CD4-positive, alpha-beta T cell treated with Interleukin-6 at 100 ng/mL for 8 hours (primary cell): ENCODE measurements at regions not wholly inside any gene's neighbourhood (a gene's known extent, or its start where the extent isn't known, plus 50 kb on each side); places are given as distances from the start of the nearest gene placed in this dataset.
"Not testable (repeated sequence)": the region's sequence is repeated elsewhere in the genome, so short reads cannot be mapped to it uniquely, and the experiment has no call there.

Experiments
- DNase-seq: peaks from one replicate; pipeline ENCODE4 v3.0.0-alpha.2; 2020; ENCODE audit warnings: mixed read lengths, low spot score

DNA sequence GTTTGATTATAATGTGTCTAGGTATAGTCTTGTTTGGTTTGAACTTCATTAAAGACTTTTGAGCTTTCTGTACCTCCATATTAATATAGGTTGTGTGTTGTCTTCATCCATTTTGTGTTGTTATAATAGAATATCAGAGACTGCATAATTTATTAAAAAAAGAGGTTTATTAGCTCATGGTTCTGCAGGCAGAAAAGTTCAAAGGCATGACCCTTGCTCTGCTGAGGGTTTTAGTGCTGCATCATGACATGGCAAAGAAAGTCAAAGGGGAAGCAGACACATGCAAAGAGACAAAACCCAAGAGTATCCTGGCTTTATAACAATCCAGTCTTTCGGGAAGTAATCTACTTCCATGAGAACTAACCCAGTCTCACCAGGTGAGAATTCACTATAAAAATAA, 358.2 kb downstream of the EDEM1 start:
- DNase-seq = no peak

DNA sequence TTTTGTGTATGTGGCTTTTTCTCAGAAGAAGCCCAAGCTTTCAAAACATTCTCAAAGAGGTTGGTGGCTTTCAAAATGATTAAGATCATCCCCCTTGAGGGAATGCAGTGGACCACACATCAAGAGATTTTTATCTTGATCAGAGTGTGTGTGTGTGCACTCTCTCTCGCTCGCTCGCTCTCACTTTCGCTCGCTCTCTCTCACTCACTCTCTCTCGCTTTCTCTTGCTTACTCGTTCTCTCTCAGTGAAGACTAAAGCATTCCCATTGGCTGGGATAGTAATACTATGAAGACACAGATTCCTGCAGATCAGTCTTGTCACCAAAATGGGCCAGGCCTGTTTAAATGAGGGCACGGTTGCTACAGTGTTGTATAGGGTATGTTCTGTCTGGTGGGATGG, 365.7 kb downstream of the EDEM1 start:
- DNase-seq = no peak

DNA sequence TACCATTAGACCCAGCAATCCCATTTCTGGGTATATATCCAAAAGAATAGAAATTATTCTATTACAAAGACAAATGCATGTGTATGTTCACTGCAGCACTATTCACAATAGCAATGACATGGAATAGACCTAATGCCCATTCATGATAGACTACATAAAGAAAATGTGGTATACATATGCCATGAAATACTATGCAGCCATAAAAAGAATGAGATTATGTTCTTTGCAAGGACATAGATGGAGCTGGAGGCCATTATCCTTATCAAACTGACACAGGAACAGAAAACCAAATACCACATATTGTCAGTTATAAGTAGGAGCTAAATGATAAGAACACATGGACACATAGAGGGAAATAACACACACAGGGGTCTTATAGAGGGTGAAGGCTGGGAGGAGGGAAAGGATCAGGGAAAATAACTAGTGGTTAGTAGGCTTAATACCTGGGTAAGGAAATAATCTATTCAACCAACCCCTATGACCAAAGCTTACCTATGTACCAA, 366.8 kb downstream of the EDEM1 start:
- no peak for DNase-seq

DNA sequence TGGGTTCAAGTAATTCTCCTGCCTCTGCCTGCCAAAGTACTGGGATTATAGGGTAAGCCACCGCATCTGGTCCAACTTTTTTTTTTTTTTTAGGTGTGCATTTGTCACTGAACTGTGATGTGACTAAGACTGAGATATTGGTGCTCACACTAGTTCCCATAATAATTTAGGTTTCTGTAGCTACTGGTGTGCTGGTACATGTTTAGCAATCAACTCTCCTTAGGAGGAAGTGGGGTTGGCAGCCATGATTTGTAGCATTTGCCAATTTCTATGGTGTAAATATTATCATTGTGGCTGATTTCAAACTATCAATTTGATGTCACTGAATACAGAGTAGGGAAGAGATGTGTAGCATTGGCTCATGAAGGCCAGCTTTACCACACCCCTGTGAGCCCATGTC, 372.7 kb downstream of the EDEM1 start:
- no peak for DNase-seq

DNA sequence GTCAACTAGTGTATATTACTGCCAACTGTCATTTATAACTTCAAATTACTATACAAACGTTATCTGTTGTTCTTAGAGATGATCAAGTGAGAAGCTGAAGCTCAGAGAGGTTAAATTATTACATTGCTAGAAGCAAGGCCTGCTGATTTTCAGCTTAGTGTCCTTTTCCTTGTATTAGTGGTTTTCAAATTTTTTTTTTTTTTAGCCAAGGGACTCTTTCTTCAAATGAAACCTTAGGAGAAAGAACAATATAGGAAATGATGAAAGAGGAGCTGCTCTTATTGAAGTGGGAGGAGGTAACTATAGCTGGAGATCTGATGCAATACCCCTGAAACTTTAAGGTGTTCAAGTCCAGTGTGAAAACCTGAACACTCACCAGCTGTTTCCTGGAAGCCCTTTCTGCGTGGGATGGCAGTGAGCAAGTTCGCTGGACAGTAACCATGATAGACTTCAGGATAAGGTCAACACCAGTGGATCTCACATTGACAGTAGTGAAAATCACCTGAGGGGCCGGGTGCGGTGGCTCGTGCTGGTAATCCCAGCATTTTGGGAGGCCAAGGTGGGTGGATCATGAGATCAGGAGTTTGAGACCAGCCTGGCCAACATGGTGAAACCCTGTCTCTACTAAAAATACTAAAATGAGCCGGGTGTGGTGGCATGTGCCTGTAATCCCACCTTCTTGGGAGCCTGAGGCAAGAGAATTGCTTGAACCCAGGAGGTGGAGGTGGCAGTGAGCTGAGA, 376.2 kb downstream of the EDEM1 start:
- DNase-seq = no peak

DNA sequence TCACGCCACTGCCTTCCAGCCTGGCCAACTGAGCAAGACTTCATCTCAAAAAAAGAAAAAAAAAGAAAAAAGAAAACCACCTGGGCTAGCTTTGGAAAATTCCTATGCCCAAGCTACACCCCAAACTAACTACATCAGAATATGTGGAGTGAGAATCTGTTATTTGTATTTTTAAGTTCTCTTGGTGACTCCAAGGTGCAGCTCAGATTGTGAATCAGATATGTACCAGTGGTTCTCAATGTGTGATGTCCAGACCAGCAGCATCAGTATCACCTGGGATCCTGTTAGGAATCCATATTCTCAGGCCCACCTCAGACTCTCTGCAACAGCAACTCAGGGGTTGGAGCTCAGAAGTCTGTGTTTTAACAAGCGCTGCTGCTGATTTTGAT, 376.8 kb downstream of the EDEM1 start:
- no peak for DNase-seq

DNA sequence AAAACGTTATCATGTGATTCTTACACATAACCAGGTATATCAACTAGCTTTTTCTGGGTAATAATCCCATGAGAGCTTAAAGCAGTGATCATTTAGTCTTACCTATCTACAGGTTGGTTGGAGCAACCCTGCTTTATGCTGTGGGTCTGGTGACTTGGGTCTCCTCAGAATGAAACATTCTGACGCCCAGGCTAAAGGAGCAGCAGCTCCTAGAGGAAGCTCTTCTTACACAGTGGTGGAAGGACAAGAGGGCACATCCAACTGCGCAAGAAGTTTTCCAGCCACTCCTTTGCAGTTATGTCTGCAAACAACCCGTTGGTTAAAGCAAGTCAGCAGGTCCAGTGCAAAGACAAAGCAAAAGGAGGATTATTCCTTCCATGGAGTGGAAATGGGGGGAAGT, 377.5 kb downstream of the EDEM1 start:
- DNase-seq = no peak

DNA sequence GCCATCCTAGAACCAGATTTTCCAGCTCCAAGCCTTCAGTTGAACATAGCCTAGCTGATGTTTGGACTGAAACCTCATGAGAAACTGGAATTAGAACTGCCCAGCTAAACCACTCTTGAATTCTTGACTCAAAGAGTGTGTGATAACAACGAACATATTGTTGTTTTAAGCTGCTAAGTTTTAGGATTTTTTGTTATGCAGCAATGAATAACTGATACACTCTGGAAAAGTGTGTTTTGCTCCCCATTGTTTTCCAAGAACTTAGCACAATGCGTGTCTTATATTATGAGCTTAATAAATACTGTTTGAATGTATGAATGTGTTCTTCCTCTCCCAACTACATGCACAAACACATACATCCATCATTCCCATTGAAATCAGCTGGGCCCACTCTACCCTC, 379.6 kb downstream of the EDEM1 start:
- DNase-seq = no peak

DNA sequence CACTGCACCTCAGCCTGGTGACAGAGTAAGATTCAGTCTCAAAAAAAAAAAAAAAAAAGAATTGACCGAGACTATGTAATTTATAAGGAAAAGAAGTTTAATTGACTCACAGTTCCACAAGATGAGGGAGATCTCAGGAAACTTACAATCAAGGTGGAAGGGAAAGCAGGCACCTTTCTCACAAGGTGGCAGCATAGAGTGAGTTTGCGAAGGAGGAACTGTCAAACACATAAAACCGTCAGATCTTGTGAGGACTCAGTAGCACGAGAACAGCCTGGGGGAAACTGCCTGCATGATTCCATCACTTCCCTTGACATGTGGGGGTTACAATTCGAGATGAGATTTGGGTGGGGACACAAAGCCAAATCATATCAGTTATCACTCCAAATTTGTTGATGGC, 380.9 kb downstream of the EDEM1 start:
- DNase-seq = no peak

DNA sequence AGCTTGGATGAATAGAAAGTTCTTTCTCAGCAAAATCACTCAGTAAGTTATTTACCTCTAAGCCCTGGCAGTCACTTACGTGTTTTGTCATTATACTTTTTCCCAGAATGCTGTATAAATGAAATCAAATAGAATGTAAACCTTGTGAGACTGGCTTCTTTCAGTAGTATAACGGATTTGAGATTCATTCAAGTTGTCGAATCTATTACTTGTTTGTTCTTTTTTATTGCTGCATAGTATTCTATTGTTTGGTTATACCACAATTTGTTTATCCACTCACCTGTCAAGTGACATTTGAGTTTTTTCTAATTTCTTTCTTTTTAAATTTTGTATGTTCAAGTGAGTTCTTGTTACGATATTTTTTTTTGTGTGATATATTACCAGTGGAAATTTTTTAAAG, 381.6 kb downstream of the EDEM1 start:
- DNase-seq = no peak

DNA sequence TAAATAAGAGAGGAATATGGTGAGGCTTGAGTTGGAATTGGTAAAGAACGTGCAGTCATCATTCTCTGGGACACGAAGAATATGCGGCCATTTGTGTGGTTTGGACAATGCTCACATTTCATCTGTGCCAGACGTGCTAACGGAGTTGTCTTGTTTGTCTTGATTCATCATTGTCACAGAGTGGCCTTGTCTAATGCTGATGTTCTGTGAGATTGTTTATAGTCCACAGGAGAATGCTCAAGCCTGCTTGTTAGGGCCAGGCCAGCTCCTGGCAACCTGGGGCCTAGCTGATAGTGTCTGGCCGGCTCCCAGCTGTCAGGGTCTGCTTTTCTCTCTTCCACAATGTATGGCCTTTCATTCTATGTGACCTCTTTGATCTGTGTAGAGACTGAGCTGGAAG, 384.7 kb downstream of the EDEM1 start:
- DNase-seq = no peak

DNA sequence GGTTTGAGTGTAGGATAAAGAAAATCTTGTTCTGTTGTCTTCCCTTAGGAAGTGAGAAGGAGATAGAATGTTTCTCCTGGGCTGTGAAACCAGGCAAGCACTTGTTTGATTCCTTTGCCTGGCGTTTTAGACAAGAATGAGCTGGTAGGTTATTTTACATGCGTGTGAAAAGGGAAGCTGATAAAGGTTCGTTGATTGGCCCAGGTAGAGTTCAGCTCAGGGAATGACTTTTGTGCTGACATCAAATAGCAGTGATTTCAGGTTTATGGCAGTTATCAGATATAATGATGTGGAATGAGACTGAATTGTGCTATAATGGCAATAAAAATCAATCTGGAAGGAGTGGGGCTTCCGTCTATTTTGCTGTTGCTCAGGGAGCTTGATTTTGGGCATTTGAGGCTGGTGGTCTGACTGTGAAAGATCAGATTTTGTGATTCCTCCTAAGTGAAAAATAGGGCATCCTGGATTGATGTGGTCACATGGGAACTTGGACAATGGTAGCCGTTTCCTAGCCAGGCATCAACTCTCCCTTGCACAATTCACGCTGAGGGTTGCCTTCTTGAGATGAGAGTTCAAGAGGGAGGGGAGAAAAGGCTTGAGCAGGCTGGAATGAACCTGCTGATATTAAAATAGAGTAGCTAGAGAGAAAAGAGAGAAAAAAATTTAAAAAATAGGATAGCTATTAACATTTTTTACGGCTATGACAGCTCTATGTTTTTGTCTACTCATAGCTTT, 388.9 kb downstream of the EDEM1 start:
- DNase-seq = no peak

DNA sequence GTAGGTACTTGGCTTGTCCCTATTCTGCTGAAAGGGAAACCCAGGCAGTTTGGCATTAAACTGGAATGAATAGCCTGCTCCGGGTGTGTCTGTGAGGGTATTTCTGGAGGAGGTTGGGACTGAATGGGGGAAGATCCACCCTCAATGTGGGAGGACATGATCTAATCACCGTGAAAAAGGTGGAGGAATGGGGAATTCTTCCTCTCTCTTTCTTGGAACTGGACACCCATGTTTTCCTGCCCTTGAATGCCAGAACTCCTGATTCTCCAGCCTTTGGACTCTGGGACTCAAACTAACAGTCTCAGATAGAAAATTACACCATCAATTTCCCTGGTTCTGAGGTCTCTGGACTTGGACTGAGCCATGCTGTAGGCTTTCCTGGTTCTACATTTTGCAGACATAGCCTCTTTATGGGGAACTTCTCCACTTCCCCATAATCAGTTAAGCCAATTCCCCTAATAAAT, 391.7 kb downstream of the EDEM1 start:
- DNase-seq = no peak

DNA sequence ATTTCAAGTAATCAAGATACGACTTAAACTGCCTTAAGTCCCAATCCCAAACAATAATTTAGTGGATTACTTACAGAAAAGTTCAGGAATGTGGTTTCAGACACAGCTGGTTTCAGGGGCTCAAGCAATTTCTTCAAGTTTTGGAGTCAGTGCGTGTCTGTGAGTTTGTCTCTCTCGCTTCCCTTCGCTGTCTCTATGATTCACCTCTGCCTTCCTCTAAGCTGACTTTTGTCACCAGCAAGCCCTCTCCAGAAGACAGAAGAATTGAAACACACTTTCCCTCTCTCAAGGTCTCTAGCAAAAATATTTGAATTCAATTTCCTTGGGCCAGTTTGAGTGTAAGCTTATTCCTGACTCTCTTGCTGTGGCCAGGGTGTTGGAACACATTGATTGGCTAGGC, 392.4 kb downstream of the EDEM1 start:
- no peak for DNase-seq

DNA sequence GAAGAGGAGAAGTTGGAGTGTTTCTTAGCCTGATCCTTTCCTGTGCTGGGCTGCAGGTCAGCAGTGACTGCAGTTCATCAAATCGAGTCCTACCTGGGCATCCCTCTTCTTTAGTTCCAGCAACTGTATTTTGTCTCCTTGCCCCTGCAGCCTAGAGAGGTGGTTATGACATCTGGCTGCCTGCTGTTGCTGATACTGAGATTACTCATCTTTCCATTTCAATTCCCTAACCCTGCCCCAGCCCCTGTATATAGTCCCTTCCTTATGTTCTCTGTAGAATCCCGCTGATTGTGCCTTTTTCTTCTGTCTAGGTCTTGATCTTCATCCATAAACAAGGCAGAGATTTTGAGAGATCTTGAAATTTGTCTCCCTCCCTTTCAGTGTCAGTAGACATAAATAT, 393.3 kb downstream of the EDEM1 start:
- DNase-seq = no peak

DNA sequence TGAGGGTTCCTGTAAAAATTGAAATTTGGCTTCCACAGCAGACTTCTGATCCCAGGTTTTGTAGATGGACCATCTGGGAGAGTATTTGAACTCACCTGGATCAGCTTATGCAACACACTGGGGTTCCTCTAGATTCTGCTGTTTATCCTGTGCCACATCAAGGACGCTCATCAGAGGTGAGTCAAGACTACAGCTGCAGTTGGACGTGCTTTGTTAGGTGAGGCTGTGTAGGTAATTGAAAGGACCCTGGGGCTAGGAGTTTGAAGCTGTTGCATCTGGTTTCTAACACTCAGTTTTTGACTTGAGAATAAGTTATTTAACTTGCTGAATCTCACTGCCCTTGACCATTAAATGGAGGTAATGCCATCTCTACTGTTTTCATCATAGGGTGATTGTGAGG, 394.2 kb downstream of the EDEM1 start:
- no peak for DNase-seq

DNA sequence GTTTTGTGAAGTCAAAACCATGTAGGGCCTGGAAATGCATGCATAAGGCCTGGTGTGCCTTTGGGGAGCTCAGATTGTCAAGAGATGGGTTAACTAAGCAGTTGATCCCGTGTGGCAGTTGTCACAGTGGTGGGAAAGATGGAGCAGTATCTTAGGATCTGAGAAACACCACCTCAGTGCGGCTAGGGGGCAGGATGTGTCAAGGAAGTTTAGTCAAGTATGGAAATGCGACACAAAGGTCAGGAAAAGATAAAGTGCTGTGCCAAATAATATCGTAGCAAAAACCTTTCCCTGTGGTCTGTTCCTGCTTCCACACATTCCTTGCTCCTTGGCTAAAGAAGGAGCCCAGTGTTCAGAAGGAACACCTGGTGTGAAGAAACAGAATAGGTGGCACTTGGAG, 396.4 kb downstream of the EDEM1 start:
- no peak for DNase-seq

DNA sequence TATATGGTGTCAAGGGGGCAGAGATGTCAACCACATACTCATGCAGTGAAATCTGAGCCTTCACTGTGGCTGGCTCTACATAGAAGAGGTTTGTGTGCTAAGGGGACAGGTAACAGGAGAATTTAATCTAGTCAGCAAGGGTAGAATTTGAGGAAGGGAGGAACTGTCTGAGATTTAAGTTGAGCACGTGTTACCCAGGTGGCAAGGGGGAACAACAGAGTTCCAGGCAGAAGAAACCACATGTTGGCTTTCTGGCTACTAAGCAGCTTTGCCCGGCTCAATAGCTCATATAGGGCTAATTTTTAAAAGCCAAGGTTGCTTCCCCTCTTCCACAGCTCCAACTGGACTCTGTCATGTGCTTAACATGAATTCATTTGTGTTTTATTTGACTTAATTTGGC, 397.6 kb downstream of the EDEM1 start:
- no peak for DNase-seq

DNA sequence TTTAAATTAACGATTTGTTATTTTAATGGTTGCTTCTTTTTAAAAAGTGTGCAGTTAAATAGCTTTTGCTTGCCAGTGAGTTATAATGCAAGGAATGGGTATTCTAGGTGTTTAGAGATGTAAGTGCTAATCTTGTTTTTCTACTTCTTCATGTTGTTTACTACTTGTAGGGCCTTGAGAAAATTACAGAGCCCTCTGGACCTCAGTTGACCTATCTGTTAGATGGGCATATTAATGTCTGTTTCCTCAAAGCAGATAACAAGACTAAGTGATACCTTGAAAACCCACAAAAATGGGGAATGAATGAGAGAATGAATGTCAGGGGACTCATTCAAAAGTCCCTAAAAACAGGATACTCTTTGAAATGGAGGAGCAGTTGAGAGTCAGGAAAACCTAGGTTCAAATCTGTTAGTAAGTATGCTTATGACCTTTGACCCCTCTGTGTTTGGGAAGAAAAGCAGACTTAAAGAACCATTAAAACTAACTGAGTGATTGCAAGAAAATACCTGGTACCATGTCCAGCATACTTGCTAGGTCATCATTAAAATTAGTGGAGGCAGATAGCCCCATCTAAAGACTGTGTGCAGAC, 419.5 kb downstream of the EDEM1 start:
- DNase-seq = no peak

DNA sequence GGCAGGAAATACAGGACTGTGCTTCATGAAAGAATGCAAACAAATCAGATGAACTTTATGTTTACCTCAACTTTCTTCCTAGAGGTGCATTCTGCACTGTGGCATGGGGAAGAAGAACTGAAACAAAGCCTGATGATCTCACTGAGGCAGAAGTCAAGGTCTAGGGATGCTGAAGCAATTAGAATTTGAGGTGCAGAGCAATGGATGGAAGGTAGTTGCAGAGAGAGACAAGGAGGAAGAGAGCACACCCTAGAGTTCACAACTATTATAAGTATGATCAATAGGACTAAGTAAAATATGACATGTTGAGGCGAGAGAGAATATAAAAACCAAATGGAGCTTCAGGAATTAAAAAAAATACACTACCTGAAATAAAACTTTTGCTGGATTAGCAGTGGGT, 420.1 kb downstream of the EDEM1 start:
- no peak for DNase-seq

DNA sequence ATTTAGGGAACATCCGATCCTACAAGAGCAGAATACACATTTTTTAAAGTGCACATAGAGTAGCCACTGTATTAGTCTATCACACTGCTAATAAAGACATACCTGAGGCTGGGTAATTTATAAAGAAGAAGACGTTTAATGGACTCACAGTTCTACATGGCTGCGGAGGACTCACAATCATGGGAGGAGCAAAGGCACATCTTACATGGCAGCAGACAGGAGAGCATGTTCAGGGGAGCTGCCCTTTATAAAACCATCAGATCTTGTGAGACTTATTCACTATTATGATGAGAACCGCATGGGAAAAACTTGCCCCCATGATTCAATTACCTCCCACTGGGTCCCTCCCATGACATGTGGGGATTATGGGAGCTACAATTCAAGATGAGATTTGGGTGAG, 421.5 kb downstream of the EDEM1 start:
- not testable (repeated sequence) for DNase-seq

DNA sequence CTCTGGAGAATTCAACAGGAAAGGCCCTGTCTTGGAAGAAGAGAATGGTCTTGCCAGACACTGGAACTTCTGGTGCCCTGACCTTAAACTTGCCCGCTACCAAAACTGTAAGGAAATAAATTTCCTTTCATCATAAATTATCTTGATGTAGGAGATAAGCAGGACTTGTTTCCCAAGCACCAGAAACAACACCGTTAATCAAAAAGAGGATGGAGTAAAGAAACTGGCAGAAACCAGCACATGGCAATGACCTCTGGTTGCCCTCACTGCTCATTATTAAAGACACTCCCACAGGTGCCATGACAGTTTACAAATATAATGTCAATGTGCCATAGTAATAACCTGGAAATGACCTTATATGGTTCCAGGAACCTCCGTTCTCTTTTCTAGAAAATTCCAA, 426.1 kb downstream of the EDEM1 start:
- DNase-seq = no peak

DNA sequence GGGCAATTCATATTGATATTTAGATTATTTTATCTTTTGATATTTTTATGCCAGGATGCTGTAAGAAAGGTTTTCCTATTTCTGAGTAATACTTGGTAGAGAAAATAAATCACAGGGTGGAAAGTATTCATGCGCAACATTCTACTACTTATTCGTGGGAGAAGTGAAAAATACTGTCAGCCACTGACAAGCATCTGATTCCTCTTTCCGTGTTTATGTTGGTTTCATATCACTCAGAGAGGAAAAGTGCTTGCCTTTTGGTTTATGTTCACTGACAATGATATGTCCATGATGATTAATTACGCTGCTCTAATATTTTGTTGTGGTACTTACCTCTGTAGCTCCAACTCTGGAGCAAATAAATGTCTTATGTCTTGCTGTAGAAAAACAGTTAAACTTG, 429.4 kb downstream of the EDEM1 start:
- DNase-seq = no peak
